Heart left ventricle (tissue), 16 donors: ENCODE measurements at regions not wholly inside any gene's neighbourhood (a gene's known extent, or its start where the extent isn't known, plus 50 kb on each side); places are given as distances from the start of the nearest gene placed in this dataset.

Source experiments
- ATAC-seq, 4 donors: fragments of 200-7000 bp; cut with Tn5 transposase; one replicate each; pipeline ENCODE4 v1.9.1; 2020 to 2022; ENCODE audit warnings: moderate library complexity in 4 of 4, mild to moderate bottlenecking in 3 of 4, moderate number of reproducible peaks in 1 of 4
- DNase-seq, 5 donors: peaks; one replicate each; pipeline ENCODE4 v3.0.0-alpha.2; 2020
- H3K27ac ChIP-seq, 12 donors: fragments of 200-600 bp; sonication (generic) in 4 of 12; one replicate each; pipeline versions ENCODE4 v1.5.0 to v1.8.0; 2016 to 2022; ENCODE audit warnings: mild to moderate bottlenecking in 2 of 12
- H3K27me3 ChIP-seq, 9 donors: fragments of 200-600 bp; sonication (generic) in 2 of 9; one replicate each; pipeline versions ENCODE4 v1.5.1 to v1.8.0; 2016 to 2022; ENCODE audit warnings: mild to moderate bottlenecking in 3 of 9
- H3K36me3 ChIP-seq, 9 donors: fragments of 200-600 bp; sonication (generic) in 2 of 9; one replicate each; pipeline versions ENCODE4 v1.5.0 to v1.8.0; 2018 to 2022; ENCODE audit warnings: mild to moderate bottlenecking in 2 of 9
- H3K4me1 ChIP-seq, 12 donors: fragments of 200-600 bp; sonication (generic) in 4 of 12; one replicate each; pipeline versions ENCODE4 v1.5.0 to v1.8.0; 2016 to 2022; ENCODE audit warnings: mild to moderate bottlenecking in 3 of 12
- H3K4me3 ChIP-seq, 12 donors: fragments of 200-600 bp; sonication (generic) in 4 of 12; one replicate each; pipeline versions ENCODE4 v1.5.0 to v1.8.0; 2017 to 2022; ENCODE audit warnings: mild to moderate bottlenecking in 9 of 12, moderate library complexity in 4 of 12
- H3K9me3 ChIP-seq, 12 donors: fragments of 200-600 bp; sonication (generic) in 4 of 12; one replicate each; pipeline versions ENCODE4 v1.5.0 to v1.8.0; 2016 to 2022; ENCODE audit warnings: mild to moderate bottlenecking in 1 of 12
- CTCF ChIP-seq, 12 donors: fragments of 200-600 bp; sonication (generic) in 4 of 12; IDR thresholded peaks; one replicate each; pipeline versions ENCODE4 v1.5.0 to v1.8.0; 2018 to 2022; ENCODE audit warnings: antibody characterized with exemption in 12 of 12, mild to moderate bottlenecking in 5 of 12
- POLR2A ChIP-seq, 2 donors: fragments of 450-650 bp; IDR thresholded peaks; one replicate each; pipeline ENCODE4 v1.6.1; 2017; ENCODE audit warnings: antibody characterized with exemption in 2 of 2, mild to moderate bottlenecking in 2 of 2, moderate library complexity in 2 of 2
- WGBS, 4 donors: extraction: QIAGEN DNeasy Blood & Tissue Kit in 2 of 4; methylation state at CpG; one replicate each; pipeline versions ENCODE4 v1.1.5 to v1.1.7; 2013 to 2018; 5-methylcytosine and 5-hydroxymethylcytosine counted together
- intact Hi-C, 10 donors: fragments of 100-400 bp; cut with DNase I; formaldehyde crosslinking; loops; one replicate each; pipeline versions ENCODE4 v1.11.1 to v1.14.2; 2022
- donor health status: ischemic (EF 13 %, LVEDD 7.1; RV severe dilation, severe dysfunction).
- donor health status: healthy with polysubstance abuse.
- donor health status: DM: no; HTN: yes; CAD: no.
- donor health status: DM: no; HTN: no; CAD: no.
- donor health status: ischemic (EF 25% LVEDD 6.9; RV normal size, moderate dysfunction).
- donor health status: ischemic (EF 25% LVEDD 5.7; RV mildly dilated, moderate dysfunction).
- donor health status: healthy.
- donor health status: DM: yes; HTN: yes; CAD: no.
- donor health status: ischemic (EF 35%, LVEDD 5.7; RV mildly dilated, moderate dysfunction).
- donor health status: nonischemic (EF 11% LVEDD 7.7; RV severe dilation, severe dysfunction).
- donor health status: DM: yes; HTN: yes; CAD: no.
- donor health status: PGD.
- donor health status: ischemic (EF 29% LVEDD 5.4; RV normal size, mild dysfunction).
- donor health status: nonischemic (EF 23%, LVEDD 6.1; RV moderate dilation, normal function).

GRCh38 chr6:45808042-45808645 lies 207.5 kb downstream of the CLIC5 start:
- Histone ChIP-seq H3K4me3 (no peak overlapping the region), H3K9me3 (no peaks in the 10 kb centered on the region), H3K4me1 (peaks cover 0 to 7% (median 0%) of the 10 kb centered on the region in 12 donors), H3K27ac (no peak overlapping the region), H3K36me3 (no peaks in the 10 kb centered on the region), H3K27me3 (no peaks in the 10 kb centered on the region)
- intact Hi-C loops = no loop called here
- DNase-seq (no peak), ATAC-seq (no peak)
- WGBS, 4 donors = 73 to 81% (median 74%) methylated on average over 7 of the region's 7 CpGs
- TF ChIP-seq POLR2A (IDR thresholded peaks at IDR 0.05) (no peak), CTCF (IDR thresholded peaks at IDR 0.05) (no peak)

DNA sequence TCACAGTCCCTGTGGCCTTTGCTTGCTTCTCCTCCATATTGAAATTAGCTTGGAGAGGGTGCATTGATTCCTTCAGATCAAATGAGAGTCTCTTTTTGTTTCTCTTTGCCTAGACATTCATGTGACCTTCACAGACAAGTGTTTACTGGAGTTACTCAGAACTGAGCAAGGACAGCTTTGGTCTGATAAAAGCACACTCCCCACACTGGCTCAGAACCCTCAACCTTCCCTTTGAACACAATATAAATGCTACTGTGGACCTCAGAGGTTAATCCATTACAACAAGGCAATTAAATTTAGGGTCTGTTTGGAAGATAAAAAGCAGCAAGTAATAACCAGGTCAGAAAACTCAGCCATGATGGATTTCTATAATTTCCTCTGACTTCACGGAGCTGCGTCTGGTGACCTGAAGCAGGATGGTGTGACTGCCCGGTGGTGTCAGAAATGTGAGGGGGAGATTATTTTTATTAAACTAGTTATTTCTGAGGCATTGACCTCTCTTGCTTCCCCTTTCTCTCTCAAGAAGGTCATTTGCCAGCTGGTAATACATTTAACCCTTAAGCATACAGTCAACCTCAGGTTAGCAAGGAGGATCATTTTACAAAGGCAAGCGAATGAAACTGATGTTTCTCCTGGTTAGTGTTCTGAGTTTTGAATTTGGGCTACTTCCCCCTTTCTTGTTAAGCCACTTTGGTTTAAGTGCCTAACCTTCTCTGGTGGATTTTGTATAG lies 208.2 kb downstream of the CLIC5 start:
- no peak for DNase-seq
- H3K27me3 ChIP-seq = no peaks in the 10 kb centered on the region
- H3K4me1 ChIP-seq = peaks cover 0 to under 1% (median 0%) of the 10 kb centered on the region in 12 donors
- no peaks in the 10 kb centered on the region for H3K36me3 ChIP-seq
- intact Hi-C loops = no loop called here
- whole genome bisulfite sequencing, 4 donors = 71 to 81% (median 76%) methylated on average over 4 of the region's 4 CpGs
- H3K9me3 ChIP-seq = no peaks in the 10 kb centered on the region
- no peak overlapping the region for H3K27ac ChIP-seq
- H3K4me3 ChIP-seq = no peak overlapping the region
- TF ChIP-seq CTCF (IDR thresholded peaks at IDR 0.05) = no peak
- TF ChIP-seq POLR2A (IDR thresholded peaks at IDR 0.05) = no peak
- no peak for ATAC-seq

- WGBS, 4 donors = 67 to 79% (median 74%) methylated on average over 1 of the region's 1 CpG
- TF ChIP-seq POLR2A (IDR thresholded peaks at IDR 0.05) (no peak), CTCF (IDR thresholded peaks at IDR 0.05) (no peak)
- H3K9me3 ChIP-seq = no peaks in the 10 kb centered on the region
- intact Hi-C loops = no loop called here
- DNase-seq (no peak), ATAC-seq (no peak)
- H3K27me3 ChIP-seq = no peaks in the 10 kb centered on the region
- no peak overlapping the region for H3K4me3 ChIP-seq
- no peak overlapping the region for H3K27ac ChIP-seq
- H3K4me1 ChIP-seq = no peaks in the 10 kb centered on the region
- no peaks in the 10 kb centered on the region for H3K36me3 ChIP-seq
These were observed 209.5 kb downstream of the CLIC5 start for GRCh38 chr6:45806172-45806571.

- intact Hi-C loops = no loop called here
These were observed 212.6 kb downstream of the CLIC5 start for GRCh38 chr6:45803071-45803470.

More at GRCh38 chr6:45803071-45803470, 212.6 kb downstream of the CLIC5 start:
- no peaks in the 10 kb centered on the region for H3K9me3 ChIP-seq
- DNase-seq (no peak), ATAC-seq (no peak)
- no peak overlapping the region for H3K4me3 ChIP-seq
- H3K4me1 ChIP-seq = no peaks in the 10 kb centered on the region
- WGBS, 4 donors = 81 to 90% (median 87%) methylated on average over 4 of the region's 4 CpGs
- H3K27ac ChIP-seq = no peak overlapping the region
- H3K27me3 ChIP-seq = no peaks in the 10 kb centered on the region
- no peaks in the 10 kb centered on the region for H3K36me3 ChIP-seq
- TF ChIP-seq CTCF (IDR thresholded peaks at IDR 0.05) = no peak
- no peak for TF ChIP-seq POLR2A (IDR thresholded peaks at IDR 0.05)
